Trophoblast cell (in vitro differentiated cells and primary cell): ENCODE measurements at regions not wholly inside any gene's neighbourhood (a gene's known extent, or its start where the extent isn't known, plus 50 kb on each side); places are given as distances from the start of the nearest gene placed in this dataset.

Experiments used
- DNase-seq, 2 donors: peaks; one replicate each; pipeline ENCODE4 v3.0.0-alpha.2; 2016
- H2AFZ ChIP-seq: 2 replicates; pipeline ENCODE4 v1.6.1; 2013; ENCODE audit warnings: low read length, moderate library complexity, mild to moderate bottlenecking; ENCODE audit not compliant: insufficient read depth, poor library complexity
- H2AK5ac ChIP-seq: 2 replicates; pipeline ENCODE4 v1.6.1; 2013; ENCODE audit warnings: mild to moderate bottlenecking, low read length
- H2BK120ac ChIP-seq: 2 replicates; pipeline ENCODE4 v1.6.1; 2013; ENCODE audit warnings: low read length, mild to moderate bottlenecking, moderate library complexity; ENCODE audit not compliant: insufficient read depth, poor library complexity
- H2BK12ac ChIP-seq: 2 replicates; pipeline ENCODE4 v1.6.1; 2013; ENCODE audit warnings: mild to moderate bottlenecking, low read length, moderate library complexity
- H2BK5ac ChIP-seq: 2 replicates; pipeline ENCODE4 v1.6.1; 2013; ENCODE audit warnings: low read length, low read depth, moderate library complexity, mild to moderate bottlenecking; ENCODE audit not compliant: poor library complexity
- H3K14ac ChIP-seq: 2 replicates; pipeline ENCODE4 v1.6.1; 2013; ENCODE audit warnings: mild to moderate bottlenecking, low read length
- H3K18ac ChIP-seq: 2 replicates; pipeline ENCODE4 v1.6.1; 2013; ENCODE audit warnings: mild to moderate bottlenecking, low read length
- H3K23ac ChIP-seq: 2 replicates; pipeline ENCODE4 v1.6.1; 2013; ENCODE audit warnings: low read length
- H3K27ac ChIP-seq: 2 replicates; pipeline ENCODE4 v1.5.1; 2013; ENCODE audit warnings: low read depth, mild to moderate bottlenecking, inconsistent platforms, low read length, moderate library complexity
- H3K27me3 ChIP-seq: 2 replicates; pipeline ENCODE4 v1.6.1; 2013; ENCODE audit warnings: inconsistent platforms, mild to moderate bottlenecking, low read length, moderate library complexity; ENCODE audit not compliant: insufficient read depth
- H3K36me3 ChIP-seq, 2 experiments: 1 replicate in 1 of 2; 2 replicates in 1 of 2; pipeline ENCODE4 v1.6.1; 2013; ENCODE audit warnings: low read length in 2 of 2, mild to moderate bottlenecking in 2 of 2, moderate library complexity in 1 of 2; ENCODE audit not compliant: insufficient read depth in 2 of 2, control insufficient read depth in 1 of 2
- H3K4ac ChIP-seq: 2 replicates; pipeline ENCODE4 v1.6.1; 2013; ENCODE audit warnings: low read depth, mild to moderate bottlenecking, low read length, moderate library complexity
- H3K4me1 ChIP-seq, 2 experiments: 1 replicate in 1 of 2; 2 replicates in 1 of 2; pipeline ENCODE4 v1.6.1; 2013; ENCODE audit warnings: low read length in 2 of 2, mild to moderate bottlenecking in 2 of 2, moderate library complexity in 1 of 2; ENCODE audit not compliant: insufficient read depth in 2 of 2, control insufficient read depth in 1 of 2
- H3K4me2 ChIP-seq: 2 replicates; pipeline ENCODE4 v1.6.1; 2013; ENCODE audit warnings: inconsistent platforms, mild to moderate bottlenecking, low read length, moderate library complexity
- H3K4me3 ChIP-seq: 2 replicates; pipeline ENCODE4 v1.5.1; 2013; ENCODE audit warnings: mild to moderate bottlenecking, low read depth, low read length, inconsistent platforms
- H3K79me1 ChIP-seq: one replicate; pipeline ENCODE4 v1.6.1; 2013; ENCODE audit warnings: low read length
- H3K79me2 ChIP-seq: 2 replicates; pipeline ENCODE4 v1.6.1; 2013; ENCODE audit warnings: low read length, mild to moderate bottlenecking; ENCODE audit not compliant: control insufficient read depth, insufficient read depth, poor library complexity
- H3K9ac ChIP-seq: 2 replicates; pipeline ENCODE4 v1.6.1; 2013; ENCODE audit warnings: mild to moderate bottlenecking, low read length
- H3K9me3 ChIP-seq: 2 replicates; pipeline ENCODE4 v1.6.1; 2013; ENCODE audit warnings: low read depth, mild to moderate bottlenecking, control low read depth, inconsistent platforms, low read length; ENCODE audit not compliant: insufficient read depth
- H4K12ac ChIP-seq: 2 replicates; pipeline ENCODE4 v1.6.1; 2013; ENCODE audit warnings: low read depth, mild to moderate bottlenecking, low read length, moderate library complexity
- H4K8ac ChIP-seq: 2 replicates; pipeline ENCODE4 v1.6.1; 2013; ENCODE audit warnings: low read depth, mild to moderate bottlenecking, low read length, moderate library complexity
- H4K91ac ChIP-seq: one replicate; pipeline ENCODE4 v1.6.1; 2013; ENCODE audit warnings: low read depth, mild to moderate bottlenecking, low read length, moderate library complexity
- WGBS: extraction: QIAGEN DNeasy Blood & Tissue Kit; methylation state at CpG from one replicate; pipeline ENCODE4 v1.1.7; 2013; ENCODE audit warnings: missing lambda C conversion rate; ENCODE audit not compliant: insufficient read length, insufficient coverage; ENCODE audit errors: extremely low coverage; 5-methylcytosine and 5-hydroxymethylcytosine counted together

DNA sequence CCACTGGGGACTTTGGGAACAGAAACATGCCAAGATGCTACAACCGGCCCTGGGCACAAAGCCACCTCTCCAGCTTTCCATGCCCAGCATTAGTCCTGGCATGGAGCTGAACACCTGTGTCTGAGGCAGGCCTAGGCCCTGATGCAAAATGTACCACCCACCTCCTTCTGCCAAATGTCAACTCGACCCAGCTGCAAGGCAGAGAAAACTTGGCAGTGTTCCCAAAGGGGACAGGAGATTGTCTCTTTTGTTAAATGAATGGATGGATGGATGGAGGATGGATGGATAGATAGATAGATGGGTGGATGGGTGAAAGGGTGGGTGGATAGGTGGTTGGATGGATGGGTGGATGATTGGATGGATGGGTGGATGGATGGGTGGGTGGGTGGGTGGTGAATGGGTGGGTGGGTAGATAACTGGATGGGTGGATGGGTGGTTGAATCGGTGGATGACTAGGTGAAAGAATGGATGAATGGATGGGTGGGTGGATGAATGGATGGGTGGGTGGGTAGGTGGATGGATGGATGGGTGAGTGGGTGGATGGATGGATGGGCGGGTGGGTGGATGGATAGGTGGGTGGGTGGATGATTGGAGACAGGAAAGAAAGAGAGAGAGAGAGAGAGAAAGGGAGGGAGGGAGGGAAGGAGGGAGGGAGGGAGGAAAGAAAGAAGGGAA lies 73.4 kb upstream of the TNRC6C start:
- no peak overlapping the region for H2AK5ac ChIP-seq
- no peak overlapping the region for H2BK120ac ChIP-seq
- no peak overlapping the region for H2BK12ac ChIP-seq
- H3K4me2 ChIP-seq, result no peak overlapping the region
- H3K79me2 ChIP-seq, result no peaks in the 10 kb centered on the region
- H3K36me3 ChIP-seq, result no peaks in the 10 kb centered on the region
- H4K91ac ChIP-seq, result no peak overlapping the region
- no peak overlapping the region for H3K4ac ChIP-seq
- no peak overlapping the region for H3K14ac ChIP-seq
- no peaks in the 10 kb centered on the region for H3K79me1 ChIP-seq
- H3K4me3 ChIP-seq, result no peak overlapping the region
- H2AFZ ChIP-seq, result no peak overlapping the region
- H3K18ac ChIP-seq, result no peak overlapping the region
- no peak overlapping the region for H3K27ac ChIP-seq
- DNase-seq, result no peak
- WGBS, result no CpG with 5 or more reads among the region's 4 CpGs
- no peak overlapping the region for H2BK5ac ChIP-seq
- no peak overlapping the region for H4K12ac ChIP-seq
- H3K23ac ChIP-seq, result no peak overlapping the region
- peaks cover 6 to 8% of the 10 kb centered on the region in 2 experiments for H3K4me1 ChIP-seq
- H3K9ac ChIP-seq, result no peak overlapping the region
- no peak overlapping the region for H4K8ac ChIP-seq
- H3K9me3 ChIP-seq, result peaks cover 4% of the 10 kb centered on the region
- peaks cover 8% of the 10 kb centered on the region for H3K27me3 ChIP-seq

- Histone ChIP-seq H3K9ac (no peak overlapping the region), H3K79me1 (no peaks in the 10 kb centered on the region)
Measured at GRCh38 chr17:77885678-77886386, 72.7 kb upstream of the TNRC6C start.

DNA sequence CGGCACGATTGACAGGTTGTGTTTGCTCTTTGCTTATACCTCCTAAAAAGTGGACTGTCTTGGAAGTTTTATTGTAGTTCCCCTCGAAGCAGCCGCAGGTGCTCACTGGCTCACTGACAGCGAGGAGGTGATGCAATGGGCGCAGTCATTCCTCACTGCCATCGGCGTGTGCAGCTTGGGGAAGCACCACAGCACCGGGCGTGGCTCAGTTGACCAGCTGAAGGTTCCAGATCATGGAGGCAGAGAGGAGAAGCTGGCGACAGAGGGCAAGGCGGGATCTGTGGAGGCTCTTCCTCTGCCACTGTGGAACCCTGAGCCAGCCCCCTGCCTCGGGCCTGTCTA lies 72.1 kb upstream of the TNRC6C start:
- Histone ChIP-seq H3K79me1 (no peaks in the 10 kb centered on the region), H4K12ac (no peak overlapping the region), H4K91ac (no peak overlapping the region), H2AK5ac (no peak overlapping the region), H3K4me2 (no peak overlapping the region), H2AFZ (no peak overlapping the region), H3K36me3 (no peaks in the 10 kb centered on the region), H3K23ac (no peak overlapping the region), H2BK120ac (no peak overlapping the region), H2BK5ac (no peak overlapping the region), H3K79me2 (no peaks in the 10 kb centered on the region), H3K4me3 (no peak overlapping the region), H3K14ac (no peak overlapping the region), H3K9me3 (peaks cover 4% of the 10 kb centered on the region), H3K4ac (no peak overlapping the region), H3K18ac (no peak overlapping the region), H3K27ac (no peak overlapping the region), H3K9ac (no peak overlapping the region), H4K8ac (no peak overlapping the region), H2BK12ac (no peak overlapping the region), H3K27me3 (peaks cover 8% of the 10 kb centered on the region), H3K4me1 (peaks cover 6 to 8% of the 10 kb centered on the region in 2 experiments)
- WGBS, result no CpG with 5 or more reads among the region's 13 CpGs
- DNase-seq, result peak in 1 of 2 donors; percentile 23

More at GRCh38 chr17:77885678-77886386, 72.7 kb upstream of the TNRC6C start:
- Histone ChIP-seq H3K14ac (no peak overlapping the region), H4K91ac (no peak overlapping the region), H3K4me2 (no peak overlapping the region), H2AFZ (no peak overlapping the region), H3K27ac (no peak overlapping the region), H3K23ac (no peak overlapping the region), H3K27me3 (peaks cover 8% of the 10 kb centered on the region), H3K79me2 (no peaks in the 10 kb centered on the region), H3K4me1 (peaks cover 6 to 8% of the 10 kb centered on the region in 2 experiments), H3K18ac (no peak overlapping the region), H3K9me3 (peaks cover 4% of the 10 kb centered on the region), H2BK12ac (no peak overlapping the region), H2BK120ac (no peak overlapping the region), H4K12ac (no peak overlapping the region), H3K36me3 (no peaks in the 10 kb centered on the region), H3K4me3 (no peak overlapping the region), H2BK5ac (no peak overlapping the region), H2AK5ac (no peak overlapping the region), H4K8ac (no peak overlapping the region), H3K4ac (no peak overlapping the region)
- no CpG with 5 or more reads among the region's 8 CpGs for WGBS
- DNase-seq, result no peak

DNA sequence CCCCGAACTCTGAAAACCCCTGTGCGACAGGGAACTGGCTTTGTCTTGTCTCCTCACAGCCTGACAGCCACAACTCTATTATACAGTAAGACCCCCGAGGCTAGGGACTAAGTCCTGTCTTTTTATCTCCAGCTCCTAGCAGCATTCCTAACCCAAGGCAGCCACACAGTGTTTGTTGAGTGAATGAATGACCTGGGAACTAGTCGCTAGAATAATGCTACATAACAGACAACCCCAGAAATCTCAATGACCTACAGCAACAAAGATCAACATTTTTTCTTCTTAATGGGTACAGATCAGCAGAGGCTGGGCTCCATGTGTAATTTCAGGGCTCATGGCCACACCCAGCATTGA lies 71.4 kb upstream of the TNRC6C start:
- Histone ChIP-seq H4K8ac (no peak overlapping the region), H4K12ac (no peak overlapping the region), H3K27ac (no peak overlapping the region), H3K79me1 (no peaks in the 10 kb centered on the region), H3K23ac (no peak overlapping the region), H3K27me3 (peaks cover 8% of the 10 kb centered on the region), H2BK12ac (no peak overlapping the region), H3K36me3 (no peaks in the 10 kb centered on the region), H3K4me3 (no peak overlapping the region), H3K4me1 (peaks cover 6 to 8% of the 10 kb centered on the region in 2 experiments), H2BK5ac (no peak overlapping the region), H3K9me3 (peaks cover 2% of the 10 kb centered on the region), H3K79me2 (no peaks in the 10 kb centered on the region), H3K4me2 (peak overlapping the region; percentile 64), H4K91ac (no peak overlapping the region), H3K9ac (no peak overlapping the region), H3K4ac (no peak overlapping the region), H2BK120ac (no peak overlapping the region), H3K14ac (no peak overlapping the region), H3K18ac (no peak overlapping the region), H2AK5ac (no peak overlapping the region), H2AFZ (no peak overlapping the region)
- DNase-seq, result no peak
- no CpG with 5 or more reads among the region's 4 CpGs for WGBS
